ENCODE measurements at regions not wholly inside any gene's neighbourhood (a gene's known extent, or its start where the extent isn't known, plus 50 kb on each side); places are given as distances from the start of the nearest gene placed in this dataset.
A peak's percentile ranks its signal among the peaks of the same experiment; 100 is the strongest.
"Not testable (repeated sequence)": the region's sequence is repeated elsewhere in the genome, so short reads cannot be mapped to it uniquely, and the experiment has no call there.

- peak; percentile 75 for DNase-seq
These were observed 67.0 kb downstream of the CHRNA1 start for GRCh38 chr2:174697255-174697654.

GRCh38 chr2:174694920-174695319 is 69.4 kb downstream of the CHRNA1 start:
- no peak for DNase-seq

GRCh38 chr2:174694196-174694878 is 69.9 kb downstream of the CHRNA1 start:
- no peak for DNase-seq

DNA sequence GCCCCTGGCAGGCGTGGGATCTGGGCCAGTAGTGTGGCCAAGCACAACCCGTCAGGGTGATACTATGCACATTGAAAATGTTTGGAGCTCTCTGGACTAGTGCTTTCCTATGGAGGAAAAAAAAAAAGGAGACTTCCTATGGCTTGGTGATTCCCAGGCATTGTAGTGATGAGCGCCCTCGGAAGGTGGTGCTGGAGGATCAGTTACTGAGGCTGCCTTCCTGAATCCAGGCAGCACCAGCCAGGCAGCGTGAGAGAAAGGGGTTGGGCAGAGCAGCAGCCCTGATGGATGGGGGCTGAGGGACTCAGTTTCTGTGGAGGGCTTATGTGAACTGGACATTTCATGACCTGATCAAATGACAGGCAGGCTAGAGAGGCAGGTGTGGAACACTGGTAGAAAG is 70.9 kb downstream of the CHRNA1 start:
- DNase-seq, result no peak

DNA sequence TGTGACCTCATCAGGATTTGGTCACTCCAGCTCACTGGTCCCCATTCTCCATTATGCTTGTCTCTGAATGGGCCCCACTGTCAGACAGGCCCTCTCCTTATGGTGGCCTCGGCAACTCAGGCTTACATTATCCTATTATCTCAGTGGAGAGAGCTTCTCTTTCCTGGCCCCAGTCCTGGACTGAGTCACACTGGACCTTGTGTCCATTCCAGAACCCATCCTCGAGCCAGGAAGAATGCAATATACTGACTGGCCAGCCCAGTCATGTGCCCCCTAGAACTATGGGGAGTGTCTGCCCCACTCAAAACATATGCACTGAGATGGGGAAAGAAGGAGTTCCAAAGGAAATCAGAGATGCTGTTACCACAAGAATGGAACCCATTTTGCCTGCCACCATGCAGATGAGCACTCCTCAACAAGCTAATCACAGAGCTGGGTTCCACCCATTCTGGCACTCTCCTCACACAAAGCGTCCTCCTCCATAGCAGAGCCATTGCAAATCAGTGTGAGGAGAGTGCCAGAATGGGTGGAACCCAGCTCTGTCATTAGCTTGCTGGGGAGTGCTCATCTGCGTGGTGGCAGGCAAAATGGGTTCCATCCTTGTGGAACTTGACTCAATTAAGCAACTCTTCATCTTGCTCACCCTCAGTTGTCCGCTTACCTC is 71.9 kb downstream of the CHRNA1 start:
- DNase-seq, result no peak

DNA sequence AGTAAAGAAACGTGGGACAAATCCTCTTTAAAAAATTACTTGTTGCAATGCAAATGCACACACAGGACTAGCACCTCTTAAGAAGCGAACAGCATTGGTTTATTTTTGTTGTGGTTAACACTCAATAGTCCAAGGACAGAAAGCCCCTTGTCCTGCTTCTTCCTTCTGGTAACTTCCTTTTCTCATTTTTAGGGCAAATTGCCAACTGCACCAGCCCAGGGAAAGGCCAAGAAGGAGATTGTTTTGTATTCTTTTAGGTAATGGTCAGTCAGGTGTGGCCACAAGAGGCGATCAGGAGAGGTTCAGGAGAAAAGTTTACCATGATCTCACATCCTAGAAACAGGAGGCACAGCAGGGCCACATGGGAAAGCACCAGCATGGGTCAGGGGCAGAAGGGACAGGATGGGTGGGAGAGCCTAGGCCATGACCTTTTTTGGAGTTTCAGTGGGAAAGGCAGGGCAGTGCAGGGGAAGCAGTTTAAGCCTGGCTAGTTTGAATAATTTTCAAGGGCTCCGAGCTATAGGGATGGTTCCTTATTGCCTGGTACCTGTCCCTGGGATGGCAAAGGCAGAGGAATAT is 73.0 kb downstream of the CHRNA1 start:
- no peak for DNase-seq

- no peak for DNase-seq
These were observed 74.2 kb downstream of the CHRNA1 start for GRCh38 chr2:174690026-174690425.

DNA sequence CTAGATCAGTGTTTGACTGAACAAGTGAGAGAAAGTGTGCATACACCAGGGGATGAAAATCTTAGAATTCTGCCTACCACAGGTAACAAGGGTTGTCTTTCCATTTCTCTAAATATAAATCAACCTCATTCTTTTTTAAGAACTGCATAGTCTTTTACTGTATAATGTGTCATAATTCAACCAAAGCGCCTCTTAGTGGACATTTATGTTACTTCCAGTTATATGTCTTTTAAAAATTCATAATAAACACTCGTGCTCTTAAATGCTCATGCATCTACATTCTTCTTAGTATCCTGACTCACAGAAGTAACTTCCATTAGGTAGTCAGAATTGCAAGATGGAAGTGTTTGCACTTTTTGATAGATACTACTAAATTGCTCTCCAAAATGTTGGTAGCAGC is 76.2 kb downstream of the CHRNA1 start:
- no peak for DNase-seq

GRCh38 chr2:174686430-174686829 is 77.8 kb downstream of the CHRNA1 start:
- DNase-seq, result no peak

DNA sequence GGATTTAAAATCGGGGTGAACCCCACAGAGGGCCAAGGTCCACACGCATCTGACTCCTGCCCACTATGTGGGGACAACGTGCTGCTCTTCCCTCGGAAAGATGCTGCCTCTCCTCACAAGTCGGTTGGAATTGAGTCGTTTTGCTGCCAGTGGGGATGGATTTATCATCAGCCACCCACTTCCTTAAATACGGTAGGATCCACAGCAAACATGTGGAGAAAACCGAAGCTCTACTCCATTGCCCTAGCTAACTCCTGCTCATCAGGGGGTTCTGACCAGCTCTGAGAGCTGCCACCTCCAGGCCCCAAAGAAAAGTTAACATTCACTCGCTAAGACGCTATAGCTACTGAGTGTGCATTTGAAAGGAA is 80.9 kb downstream of the CHRNA1 start:
- peak; percentile 19 for DNase-seq

- peak; percentile 69 for DNase-seq
These were observed 81.5 kb downstream of the CHRNA1 start for GRCh38 chr2:174682578-174683391.

GRCh38 chr2:174682007-174682577 is 82.2 kb downstream of the CHRNA1 start:
- peak; percentile 62 for DNase-seq

GRCh38 chr2:174681099-174682006 is 82.9 kb downstream of the CHRNA1 start:
- DNase-seq, result no peak

- no peak for DNase-seq
These were observed 82.6 kb upstream of the WIPF1 start for GRCh38 chr2:174680221-174680620.

DNA sequence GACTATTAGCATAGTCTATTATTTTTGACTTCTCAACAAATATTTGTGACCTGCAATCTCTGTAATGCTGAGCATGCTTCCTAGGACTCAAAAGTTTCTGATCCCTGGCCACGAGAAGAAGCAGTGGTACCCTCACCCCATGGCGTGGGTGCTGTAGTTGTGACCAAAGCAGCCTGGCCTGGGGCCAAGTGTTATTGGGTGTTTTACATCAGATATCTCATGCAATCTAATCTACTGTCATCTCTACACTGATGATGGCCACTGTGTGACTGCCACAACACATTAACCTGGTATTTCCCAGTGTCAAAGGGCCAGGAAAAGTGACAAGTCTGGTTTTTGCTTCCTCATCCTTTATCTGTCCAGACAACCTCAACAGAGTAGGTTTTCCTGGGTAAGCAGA is 80.8 kb upstream of the WIPF1 start:
- DNase-seq, result peak; percentile 35

GRCh38 chr2:174675615-174676014 is 78.0 kb upstream of the WIPF1 start:
- no peak for DNase-seq

- DNase-seq, result no peak
These were observed 76.3 kb upstream of the WIPF1 start for GRCh38 chr2:174673876-174674275.

DNA sequence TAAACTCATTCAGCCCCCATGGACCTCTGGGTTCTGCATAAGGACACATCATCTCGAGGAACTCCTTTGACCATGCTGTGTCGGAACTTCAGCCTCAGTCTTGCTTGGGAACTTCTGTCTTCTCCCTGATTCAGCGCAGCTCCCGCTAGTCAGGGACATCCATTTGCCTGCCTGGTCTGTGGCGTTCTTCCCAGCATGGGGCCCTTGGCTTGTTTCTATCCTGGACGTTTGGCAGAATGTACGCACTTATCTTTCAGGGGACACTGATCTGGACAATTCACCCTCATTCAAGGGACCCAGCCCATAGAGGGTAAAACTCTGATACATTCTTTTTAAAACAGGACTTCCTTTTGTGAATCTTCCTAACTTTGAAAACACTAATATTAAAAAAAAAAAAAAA is 75.8 kb upstream of the WIPF1 start:
- no peak for DNase-seq

DNA sequence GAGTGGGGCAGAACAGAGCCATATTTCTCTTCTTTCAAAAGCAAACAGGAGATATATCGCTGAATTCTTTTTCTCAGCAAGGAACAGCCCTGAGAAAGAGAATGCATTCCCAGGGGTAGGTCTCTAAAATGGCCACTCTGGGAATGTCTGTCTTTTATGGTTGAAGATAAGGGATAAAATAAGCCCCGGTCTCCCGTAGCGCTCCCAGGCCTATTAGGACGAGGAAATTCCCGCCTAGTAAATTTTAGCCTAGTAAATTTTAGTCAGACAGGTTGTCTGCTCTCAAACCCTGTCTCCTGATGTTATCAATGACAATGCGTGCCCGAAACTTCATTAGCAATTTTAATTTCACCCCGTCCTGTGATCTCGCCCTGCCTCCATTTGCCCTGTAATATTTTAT is 73.9 kb upstream of the WIPF1 start:
- not testable (repeated sequence) for DNase-seq

GRCh38 chr2:174670446-174670845 is 72.8 kb upstream of the WIPF1 start:
- no peak for DNase-seq

DNA sequence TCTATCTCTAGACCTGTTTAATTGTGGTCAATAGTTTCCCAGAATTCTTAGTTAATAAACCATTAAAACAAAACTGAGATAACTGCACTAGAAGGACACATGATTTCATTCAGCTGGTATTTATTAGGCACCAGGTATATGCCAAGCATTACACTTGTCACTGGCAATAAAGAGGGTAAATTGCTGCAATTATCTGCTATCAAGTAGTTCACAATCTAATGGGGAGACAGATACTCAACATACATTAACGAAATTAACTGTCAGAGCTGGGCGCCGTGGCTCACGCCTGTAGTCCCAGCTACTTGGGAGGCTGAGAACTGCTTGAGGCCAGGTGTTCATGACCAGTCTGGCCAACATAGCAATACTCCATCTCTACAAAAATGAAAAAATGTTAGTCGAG is 71.7 kb upstream of the WIPF1 start:
- no peak for DNase-seq

DNA sequence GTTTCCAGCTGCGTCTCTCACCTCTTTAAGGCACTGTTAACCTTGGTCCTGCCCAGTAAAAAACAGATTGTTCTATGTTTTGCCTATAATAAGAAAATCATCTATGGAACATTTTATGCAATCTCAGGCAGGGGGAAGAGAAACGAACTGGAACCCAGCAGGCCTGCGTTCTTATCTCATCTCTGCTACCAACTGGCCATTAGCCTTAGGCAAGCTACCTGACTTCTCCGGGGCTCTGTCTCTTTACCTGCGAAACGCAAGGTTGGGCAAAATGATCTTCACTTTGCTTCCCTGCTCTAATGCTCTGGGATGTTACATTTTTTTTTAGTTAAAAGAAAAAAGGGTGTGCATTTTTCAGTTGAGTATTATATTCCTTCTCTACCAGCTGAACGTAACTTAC is 70.5 kb upstream of the WIPF1 start:
- DNase-seq, result no peak

All from stimulated activated CD4-positive, alpha-beta T cell treated with anti-CD3 and anti-CD28 coated beads, Interleukin-15, amount 100 ng/mL, for 24 hours (primary cell).